Endothelial cell of umbilical vein (primary cell): ENCODE measurements at regions not wholly inside any gene's neighbourhood (a gene's known extent, or its start where the extent isn't known, plus 50 kb on each side); places are given as distances from the start of the nearest gene placed in this dataset.
A peak's percentile ranks its signal among the peaks of the same experiment; 100 is the strongest.

Experiments used
- BruUV-seq: library from RNA; stranded (reverse); fragments of 400-500 nt; replicated peaks from 2 replicates; lab custom pipeline; 2021; lab: Mats Ljungman, UMichigan
- CTCF ChIA-PET: fragments of 300-600, 350-600 bp; sonication (Branson Sonifier 250); formaldehyde crosslinking; loops from one replicate; lab custom pipeline; 2021; ENCODE audit warnings: antibody characterized with exemption, inconsistent platforms; lab: Charles Lee
- POLR2A ChIA-PET: fragments of 300-600, 350-600 bp; sonication (Branson Sonifier 250); formaldehyde crosslinking; loops from one replicate; lab custom pipeline; 2021; ENCODE audit warnings: antibody characterized with exemption, inconsistent platforms; lab: Charles Lee
- DNase-seq: peaks from one replicate; pipeline ENCODE4 v3.0.0-alpha.2; 2011; ENCODE audit warnings: low read depth, low spot score
- FAIRE-seq: peaks from 2 replicates; lab custom pipeline; 2011; peaks lifted over from hg19 to GRCh38; lab: Jason Lieb, UNC
- H2AFZ ChIP-seq: 2 replicates; pipeline ENCODE4 v1.6.0; 2012; ENCODE audit warnings: low read depth, low read length, control low read depth, inconsistent platforms
- H3K27ac ChIP-seq: 2 replicates; pipeline ENCODE4 v1.5.1; 2011; ENCODE audit warnings: low read depth, mild to moderate bottlenecking, control low read depth, low read length, moderate library complexity; ENCODE audit not compliant: insufficient read depth
- H3K27me3 ChIP-seq, 2 experiments: 2 replicates each; pipeline versions ENCODE4 v1.6.0 to v1.6.1; 2011; ENCODE audit warnings: low read length in 2 of 2, mixed read lengths in 1 of 2; ENCODE audit not compliant: control insufficient read depth in 2 of 2, insufficient read depth in 2 of 2
- H3K36me3 ChIP-seq, 2 experiments: 2 replicates in 1 of 2; 3 replicates in 1 of 2; pipeline ENCODE4 v1.5.1; 2011; ENCODE audit warnings: low read length in 2 of 2, mild to moderate bottlenecking in 1 of 2, moderate library complexity in 1 of 2; ENCODE audit not compliant: control insufficient read depth in 2 of 2, insufficient read depth in 2 of 2; ENCODE audit errors: extremely low read depth in 1 of 2
- H3K4me1 ChIP-seq: 3 replicates; pipeline ENCODE4 v1.5.1; 2011; ENCODE audit warnings: mild to moderate bottlenecking, low read length; ENCODE audit not compliant: control insufficient read depth, insufficient read depth; ENCODE audit errors: extremely low read depth
- H3K4me2 ChIP-seq: 2 replicates; pipeline ENCODE4 v1.6.1; 2011; ENCODE audit warnings: low read length, control low read depth, mixed read lengths; ENCODE audit not compliant: insufficient read depth
- H3K4me3 ChIP-seq, 3 experiments: fragments of 200-600 bp in 1 of 3; sonication (generic), shearing (Covaris generic) in 1 of 3; replicated peaks in 1 of 3; 2 replicates each; pipeline ENCODE4 v1.5.1; 2011 to 2016; ENCODE audit warnings: control low read depth in 3 of 3, low read length in 3 of 3, mild to moderate bottlenecking in 2 of 3, inconsistent platforms in 1 of 3, low read depth in 1 of 3, moderate library complexity in 1 of 3; ENCODE audit not compliant: insufficient read depth in 1 of 3
- H3K79me2 ChIP-seq: 2 replicates; pipeline ENCODE4 v1.6.0; 2012; ENCODE audit warnings: low read length, inconsistent platforms; ENCODE audit not compliant: control insufficient read depth, insufficient read depth
- H3K9ac ChIP-seq: replicated peaks from 2 replicates; pipeline ENCODE3; 2011; ENCODE audit warnings: low read length, control low read depth; ENCODE audit not compliant: insufficient read depth; ENCODE audit errors: extremely low read depth
- H3K9me1 ChIP-seq: replicated peaks from 3 replicates; pipeline ENCODE4 v1.6.0; 2011; ENCODE audit warnings: mild to moderate bottlenecking, low read length; ENCODE audit not compliant: control insufficient read depth, insufficient read depth; ENCODE audit errors: extremely low read depth
- H3K9me3 ChIP-seq: replicated peaks from 2 replicates; pipeline ENCODE4 v1.5.1; 2012; ENCODE audit warnings: low read length, inconsistent platforms; ENCODE audit not compliant: control insufficient read depth, insufficient read depth
- H4K20me1 ChIP-seq: replicated peaks from 2 replicates; pipeline ENCODE3; 2011; ENCODE audit warnings: mild to moderate bottlenecking, low read length; ENCODE audit not compliant: control insufficient read depth, insufficient read depth; ENCODE audit errors: extremely low read depth
- CTCF ChIP-seq, 2 donors: IDR thresholded peaks; 1 replicate in 1 of 2; 2 replicates in 1 of 2; pipeline ENCODE4 v1.5.1; 2011; ENCODE audit warnings: low read length in 2 of 2, mild to moderate bottlenecking in 2 of 2, moderate library complexity in 2 of 2, control low read depth in 1 of 2, inconsistent platforms in 1 of 2, low read depth in 1 of 2; ENCODE audit not compliant: insufficient read depth in 1 of 2; ENCODE audit errors: extremely low read depth in 1 of 2
- EZH2 ChIP-seq: IDR thresholded peaks from 2 replicates; pipeline ENCODE4 v1.6.1; 2012; ENCODE audit warnings: borderline replicate concordance, low read depth, mild to moderate bottlenecking, moderate library complexity, low read length, inconsistent platforms; ENCODE audit not compliant: severe bottlenecking
- FOS ChIP-seq: IDR thresholded peaks from 2 replicates; pipeline ENCODE4 v1.6.1; 2011; ENCODE audit warnings: mild to moderate bottlenecking, low read length, moderate library complexity, borderline replicate concordance; ENCODE audit not compliant: insufficient read depth
- GATA2 ChIP-seq: IDR thresholded peaks from 2 replicates; pipeline ENCODE4 v1.7.0; 2011; ENCODE audit warnings: low read depth, mild to moderate bottlenecking, moderate library complexity, mixed read lengths, low read length; ENCODE audit not compliant: insufficient read length, insufficient read depth
- JUN ChIP-seq: IDR thresholded peaks from 2 replicates; pipeline ENCODE4 v1.6.1; 2011; ENCODE audit warnings: borderline replicate concordance, low read depth; ENCODE audit not compliant: insufficient read length, insufficient read depth
- MAX ChIP-seq: IDR thresholded peaks from 2 replicates; pipeline ENCODE4 v1.6.1; 2011; ENCODE audit not compliant: insufficient read depth, insufficient read length
- MYC ChIP-seq: IDR thresholded peaks from one replicate; pipeline ENCODE4 v1.6.1; 2011; ENCODE audit warnings: mild to moderate bottlenecking, low read depth, low read length
- POLR2A ChIP-seq: IDR thresholded peaks from 2 replicates; pipeline ENCODE4 v1.6.1; 2012; ENCODE audit warnings: low read depth, mild to moderate bottlenecking, control low read depth, low read length
- POLR2AphosphoS5 ChIP-seq: IDR thresholded peaks from 2 replicates; pipeline ENCODE4 v1.6.1; 2012; ENCODE audit warnings: low read depth, mild to moderate bottlenecking, control low read depth, low read length, moderate library complexity; ENCODE audit not compliant: insufficient read depth
- dilution Hi-C: fragments of 300-500 bp; cut with MboI; formaldehyde crosslinking; loops from one replicate; pipeline ENCODE4 v1.15.0; 2019; ENCODE audit warnings: low sequenced_read_pairs; ENCODE audit not compliant: extremely low pct_ligation_motif_present
- intact Hi-C: fragments of 100-400 bp; cut with micrococcal nuclease; formaldehyde crosslinking; loops from one replicate; pipeline ENCODE4 v1.10.0; 2022

DNA sequence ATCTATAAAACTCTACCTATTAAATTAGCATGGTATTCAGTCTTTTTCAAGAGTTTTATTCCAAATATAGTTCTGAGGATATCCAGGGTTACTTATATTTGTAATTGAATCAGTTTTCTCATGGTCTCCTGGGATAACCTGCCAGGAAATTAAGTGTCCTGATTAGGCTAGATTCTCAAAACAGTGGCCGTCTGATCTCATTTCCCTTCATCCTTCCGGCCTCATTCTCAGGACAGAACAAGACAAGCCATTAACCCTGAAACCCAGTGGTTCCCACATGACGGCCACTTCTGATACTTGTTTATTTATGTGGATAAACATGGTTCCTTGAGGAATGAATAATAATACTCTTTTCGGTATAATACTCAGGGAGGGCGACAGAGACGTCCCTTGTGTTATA, 417.6 kb upstream of the POT1 start:
- Histone ChIP-seq H3K4me3 (no peak overlapping the region), H3K27ac (peak overlapping the region; percentile 53), H3K4me1 (peaks cover 12% of the 10 kb centered on the region), H3K9ac (no peak overlapping the region), H3K9me1 (no peaks in the 10 kb centered on the region), H4K20me1 (no peaks in the 10 kb centered on the region), H3K27me3 (no peaks in the 10 kb centered on the region), H3K36me3 (no peaks in the 10 kb centered on the region), H3K4me2 (peak overlapping the region; percentile 72), H3K9me3 (no peaks in the 10 kb centered on the region), H3K79me2 (no peaks in the 10 kb centered on the region), H2AFZ (peak overlapping the region; percentile 90)
- intact Hi-C loops (loop anchor here (1.0 kb wide), 1 partner anchor 9 kb away; no protein-coding TSS in a partner anchor), dilution Hi-C loops (no loop called here)
- TF ChIP-seq FOS = peak; percentile 39
- TF ChIP-seq EZH2 = no peak
- TF ChIP-seq CTCF (IDR thresholded peaks at IDR 0.05; ENCODE audit: extremely low read depth in 1 of 2, insufficient read depth in 1 of 2, low read depth in 1 of 2, low read length in 2 of 2) = no peak
- no peak for TF ChIP-seq POLR2A
- TF ChIP-seq MAX = no peak
- peak; percentile 56 for TF ChIP-seq JUN
- peak; percentile 36 for TF ChIP-seq POLR2AphosphoS5
- TF ChIP-seq MYC = no peak
- TF ChIP-seq GATA2 = peak; percentile 83
- POLR2A ChIA-PET = no interaction called here
- FAIRE-seq (peak; percentile 74), DNase-seq (peak; percentile 83)
- CTCF ChIA-PET = no interaction called here
- BruUV-seq = no TSS peak
